ENCODE measurements at regions not wholly inside any gene's neighbourhood (a gene's known extent, or its start where the extent isn't known, plus 50 kb on each side); places are given as distances from the start of the nearest gene placed in this dataset.

DNA sequence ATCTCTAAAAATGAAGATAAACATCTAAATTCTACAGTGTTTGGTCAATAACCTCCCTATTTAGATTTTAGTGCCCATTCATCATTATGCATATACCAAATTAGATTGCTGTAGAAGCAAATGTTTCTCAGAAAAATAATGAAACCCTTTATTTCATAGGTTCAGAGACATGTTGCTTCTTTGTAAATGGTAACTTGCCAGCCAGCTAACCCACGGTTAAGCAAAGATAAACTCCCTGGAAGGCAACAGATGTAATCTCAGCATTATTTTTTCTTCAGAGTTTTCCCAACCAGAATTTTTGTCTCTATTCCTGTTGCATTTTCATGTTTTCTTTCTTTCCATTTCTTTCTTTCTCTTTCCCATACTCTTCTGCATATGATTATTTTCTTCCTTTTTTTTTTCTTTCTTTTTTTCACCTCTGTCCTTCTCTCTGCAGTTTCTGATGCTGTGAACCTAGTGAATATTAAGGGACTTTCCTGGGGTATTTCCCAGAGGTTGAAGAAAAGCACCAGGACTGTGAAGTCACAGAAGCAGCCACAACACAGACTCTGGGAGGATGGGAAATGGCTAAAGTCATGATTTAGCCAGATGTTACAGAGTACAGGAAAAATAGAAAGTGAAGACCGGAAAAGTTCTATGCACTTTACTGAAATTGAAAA is 50.0 kb upstream of the DSG1 start:
- Histone ChIP-seq H3F3A (replicated peaks; ENCODE audit: low read depth) (no peaks in the 10 kb centered on the region), H3K4me2 (no peak overlapping the region), H2AFZ (no peak overlapping the region), H3K4me3 (no peak overlapping the region), H3K4me1 (ENCODE audit: insufficient read depth) (no peaks in the 10 kb centered on the region), H4K20me1 (replicated peaks; ENCODE audit: insufficient read depth) (no peaks in the 10 kb centered on the region), H3K27ac (ENCODE audit: low read depth) (no peak overlapping the region), H3K27me3 (ENCODE audit: insufficient read depth) (no peaks in the 10 kb centered on the region), H3K9me2 (ENCODE audit: insufficient read depth) (no peaks in the 10 kb centered on the region), H3K36me3 (ENCODE audit: insufficient read depth) (no peaks in the 10 kb centered on the region), H3K79me2 (replicated peaks; ENCODE audit: insufficient read depth) (no peaks in the 10 kb centered on the region)
- Mint-ChIP-seq H3K36me3 (ENCODE audit: low read depth) (no peaks in the 10 kb centered on the region), H3K4me1 (peaks cover 9% of the 10 kb centered on the region; the same call in 1 of the 3 replicates), H3K4me3 (no peak overlapping the region), H3K27ac (peak overlapping the region; percentile 12; the same call in 1 of the 2 replicates), H3K9me3 (no peaks in the 10 kb centered on the region), H3K27me3 (ENCODE audit: insufficient read depth, low read depth, poor library complexity) (peaks cover 2% of the 10 kb centered on the region)
- TF ChIP-seq, protein P1, sequence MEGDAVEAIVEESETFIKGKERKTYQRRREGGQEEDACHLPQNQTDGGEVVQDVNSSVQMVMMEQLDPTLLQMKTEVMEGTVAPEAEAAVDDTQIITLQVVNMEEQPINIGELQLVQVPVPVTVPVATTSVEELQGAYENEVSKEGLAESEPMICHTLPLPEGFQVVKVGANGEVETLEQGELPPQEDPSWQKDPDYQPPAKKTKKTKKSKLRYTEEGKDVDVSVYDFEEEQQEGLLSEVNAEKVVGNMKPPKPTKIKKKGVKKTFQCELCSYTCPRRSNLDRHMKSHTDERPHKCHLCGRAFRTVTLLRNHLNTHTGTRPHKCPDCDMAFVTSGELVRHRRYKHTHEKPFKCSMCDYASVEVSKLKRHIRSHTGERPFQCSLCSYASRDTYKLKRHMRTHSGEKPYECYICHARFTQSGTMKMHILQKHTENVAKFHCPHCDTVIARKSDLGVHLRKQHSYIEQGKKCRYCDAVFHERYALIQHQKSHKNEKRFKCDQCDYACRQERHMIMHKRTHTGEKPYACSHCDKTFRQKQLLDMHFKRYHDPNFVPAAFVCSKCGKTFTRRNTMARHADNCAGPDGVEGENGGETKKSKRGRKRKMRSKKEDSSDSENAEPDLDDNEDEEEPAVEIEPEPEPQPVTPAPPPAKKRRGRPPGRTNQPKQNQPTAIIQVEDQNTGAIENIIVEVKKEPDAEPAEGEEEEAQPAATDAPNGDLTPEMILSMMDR (conservative IDR thresholded peaks at IDR 0.05; ENCODE audit: low read depth in 2 of 2): no peak
- ATAC-seq (no peak), DNase-seq (ENCODE audit: low spot score) (no peak)
